Neural crest cell (in vitro differentiated cells): ENCODE measurements at regions not wholly inside any gene's neighbourhood (a gene's known extent, or its start where the extent isn't known, plus 50 kb on each side); places are given as distances from the start of the nearest gene placed in this dataset.

Experiments
- DNase-seq: peaks from one replicate; pipeline ENCODE4 v3.0.0; 2021; ENCODE audit warnings: low read depth, mixed read lengths, low spot score
- H3K27ac Mint-ChIP-seq: one replicate; pipeline ENCODE4 v1.8.0; 2021; ENCODE audit warnings: mild to moderate bottlenecking, mixed read lengths; ENCODE audit not compliant: unreplicated experiment
- H3K27me3 Mint-ChIP-seq: 2 replicates; pipeline ENCODE4 v1.8.0; 2021; ENCODE audit warnings: low read depth, mild to moderate bottlenecking, mixed read lengths
- H3K36me3 Mint-ChIP-seq: 2 replicates; pipeline ENCODE4 v1.8.0; 2021; ENCODE audit warnings: low read depth, mild to moderate bottlenecking, mixed read lengths
- H3K4me1 Mint-ChIP-seq: 2 replicates; pipeline ENCODE4 v1.8.0; 2021; ENCODE audit warnings: mixed read lengths
- H3K4me3 Mint-ChIP-seq: one replicate; pipeline ENCODE4 v1.8.0; 2021; ENCODE audit warnings: mild to moderate bottlenecking, mixed read lengths
- H3K9me3 Mint-ChIP-seq: 2 replicates; pipeline ENCODE4 v1.8.0; 2021; ENCODE audit warnings: mixed read lengths
- TF ChIP-seq, protein P1 (sequence below): fragments of 200-600 bp; sonication (generic); conservative IDR thresholded peaks from 2 replicates; pipeline ENCODE4 v1.5.0; 2021; ENCODE audit warnings: antibody characterized with exemption, mild to moderate bottlenecking

DNA sequence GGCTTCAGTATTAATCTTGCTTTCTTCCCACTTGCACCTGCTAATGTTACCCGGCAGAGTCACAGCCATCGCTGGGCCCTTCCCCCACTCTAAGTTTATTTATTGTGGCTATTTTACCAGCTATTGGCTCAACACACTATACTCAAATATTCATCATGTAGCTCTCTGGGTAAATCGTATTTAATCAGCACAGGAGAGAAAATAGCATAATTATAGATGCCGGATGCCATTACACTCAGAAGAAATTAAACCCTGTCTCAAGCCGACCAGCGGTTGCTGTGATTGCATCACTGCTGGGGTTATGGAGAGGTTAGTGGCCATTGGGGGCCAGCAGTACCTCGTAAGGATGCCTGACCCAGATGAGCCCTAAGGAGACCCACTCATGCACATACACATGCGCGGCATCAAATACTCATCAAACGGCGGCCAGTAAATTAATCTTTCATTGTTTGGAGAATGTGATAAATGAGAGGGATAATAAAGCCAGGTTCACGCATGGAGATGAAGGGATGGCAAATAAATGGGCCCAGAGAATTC lies 269.5 kb upstream of the ZFHX3 start:
- TF ChIP-seq, protein P1, sequence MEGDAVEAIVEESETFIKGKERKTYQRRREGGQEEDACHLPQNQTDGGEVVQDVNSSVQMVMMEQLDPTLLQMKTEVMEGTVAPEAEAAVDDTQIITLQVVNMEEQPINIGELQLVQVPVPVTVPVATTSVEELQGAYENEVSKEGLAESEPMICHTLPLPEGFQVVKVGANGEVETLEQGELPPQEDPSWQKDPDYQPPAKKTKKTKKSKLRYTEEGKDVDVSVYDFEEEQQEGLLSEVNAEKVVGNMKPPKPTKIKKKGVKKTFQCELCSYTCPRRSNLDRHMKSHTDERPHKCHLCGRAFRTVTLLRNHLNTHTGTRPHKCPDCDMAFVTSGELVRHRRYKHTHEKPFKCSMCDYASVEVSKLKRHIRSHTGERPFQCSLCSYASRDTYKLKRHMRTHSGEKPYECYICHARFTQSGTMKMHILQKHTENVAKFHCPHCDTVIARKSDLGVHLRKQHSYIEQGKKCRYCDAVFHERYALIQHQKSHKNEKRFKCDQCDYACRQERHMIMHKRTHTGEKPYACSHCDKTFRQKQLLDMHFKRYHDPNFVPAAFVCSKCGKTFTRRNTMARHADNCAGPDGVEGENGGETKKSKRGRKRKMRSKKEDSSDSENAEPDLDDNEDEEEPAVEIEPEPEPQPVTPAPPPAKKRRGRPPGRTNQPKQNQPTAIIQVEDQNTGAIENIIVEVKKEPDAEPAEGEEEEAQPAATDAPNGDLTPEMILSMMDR = no peak
- no peak for DNase-seq
- Mint-ChIP-seq H3K36me3 (no peaks in the 10 kb centered on the region), H3K4me3 (no peak overlapping the region), H3K27ac (no peak overlapping the region), H3K4me1 (peaks cover 38% of the 10 kb centered on the region), H3K9me3 (no peaks in the 10 kb centered on the region), H3K27me3 (no peaks in the 10 kb centered on the region)

DNA sequence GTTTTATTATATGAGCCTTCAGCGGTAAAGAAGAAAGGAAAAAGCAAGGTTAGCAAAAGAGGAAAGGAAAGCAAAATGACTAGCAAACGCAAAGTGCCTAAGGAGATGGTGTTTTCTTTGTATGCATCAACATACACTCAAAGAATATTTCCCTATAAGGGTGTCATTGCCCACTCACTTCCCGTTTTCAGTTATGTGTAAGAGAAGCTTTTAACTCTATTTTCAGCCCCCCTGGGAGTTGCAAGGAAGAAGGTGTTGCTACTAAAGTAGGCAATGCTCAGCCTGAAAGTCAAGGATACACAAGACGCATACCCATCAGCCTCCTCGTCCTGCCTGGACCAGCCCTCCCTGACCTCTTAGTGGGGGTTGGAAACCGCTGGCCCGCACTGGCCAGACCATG lies 267.7 kb upstream of the ZFHX3 start:
- H3K27ac Mint-ChIP-seq = no peak overlapping the region
- no peaks in the 10 kb centered on the region for H3K36me3 Mint-ChIP-seq
- H3K9me3 Mint-ChIP-seq = no peaks in the 10 kb centered on the region
- no peaks in the 10 kb centered on the region for H3K27me3 Mint-ChIP-seq
- DNase-seq = no peak
- H3K4me3 Mint-ChIP-seq = no peak overlapping the region
- peaks cover 28% of the 10 kb centered on the region for H3K4me1 Mint-ChIP-seq
- TF ChIP-seq, protein P1 = no peak

DNA sequence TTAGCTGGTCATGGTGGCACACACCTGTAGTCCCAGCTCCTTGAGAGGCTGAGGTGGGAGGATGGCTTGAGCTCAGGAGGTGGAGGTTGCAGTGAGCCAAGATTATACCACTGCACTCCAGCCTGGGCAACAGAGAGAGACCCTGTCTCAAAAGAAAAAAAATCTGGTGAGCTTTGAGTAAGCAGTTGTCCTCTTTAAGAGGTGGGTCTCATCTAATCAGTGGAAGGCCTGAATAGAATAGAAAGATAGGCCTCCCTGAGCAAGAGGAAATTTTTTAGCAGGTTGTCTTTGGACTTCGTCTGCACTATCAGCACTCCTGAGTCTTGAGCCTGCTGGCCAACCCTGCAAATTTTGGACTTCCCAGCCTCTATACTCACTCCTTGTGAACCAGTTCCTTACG lies 266.0 kb upstream of the ZFHX3 start:
- no peak for DNase-seq
- Mint-ChIP-seq H3K4me1 (peaks cover 17% of the 10 kb centered on the region), H3K4me3 (no peak overlapping the region), H3K36me3 (no peaks in the 10 kb centered on the region), H3K9me3 (no peaks in the 10 kb centered on the region), H3K27ac (no peak overlapping the region), H3K27me3 (no peaks in the 10 kb centered on the region)
- TF ChIP-seq, protein P1 = no peak

DNA sequence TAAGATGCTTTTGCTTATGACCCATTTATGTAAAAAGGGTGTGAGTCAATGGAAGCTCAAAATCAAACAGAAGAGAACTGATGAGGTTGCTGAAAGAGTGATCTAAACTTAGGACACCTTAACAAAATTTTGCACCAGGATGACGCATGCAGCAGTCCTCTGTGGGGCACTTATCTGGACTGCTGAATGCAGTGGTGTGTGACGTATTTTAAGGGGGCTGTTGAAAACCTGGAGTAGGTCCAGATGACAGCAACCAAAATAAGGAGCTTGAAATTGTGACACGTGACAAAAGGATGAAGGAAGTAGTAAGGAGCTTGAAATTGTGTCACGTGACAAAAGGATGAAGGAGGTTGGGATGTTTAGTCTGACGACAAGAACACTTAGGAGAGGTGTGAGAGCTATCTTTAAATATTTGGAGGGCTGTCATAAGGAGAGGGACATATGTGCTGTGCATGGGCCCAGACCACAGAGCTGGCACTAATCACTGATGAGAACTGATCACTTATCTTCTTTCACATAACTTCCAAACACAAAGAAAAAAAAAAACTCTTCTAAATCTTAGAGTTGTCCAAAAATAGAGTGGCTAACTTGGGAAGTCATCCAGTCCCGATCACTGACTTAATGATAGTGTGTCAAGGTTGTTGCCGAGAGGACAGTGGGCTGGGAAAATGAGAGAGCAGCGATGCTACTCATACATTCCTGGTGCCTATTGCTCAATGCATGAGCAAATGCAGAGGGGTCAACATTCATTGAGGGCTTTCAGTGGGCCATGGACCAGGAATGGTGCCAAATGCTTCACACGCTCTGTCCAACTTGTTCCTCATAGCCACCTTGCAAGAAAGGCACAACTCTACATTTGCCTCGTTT lies 264.2 kb upstream of the ZFHX3 start:
- TF ChIP-seq, protein P1 = no peak
- Mint-ChIP-seq H3K27me3 (no peaks in the 10 kb centered on the region), H3K9me3 (no peaks in the 10 kb centered on the region), H3K4me3 (no peak overlapping the region), H3K4me1 (peaks cover 13% of the 10 kb centered on the region), H3K27ac (no peak overlapping the region), H3K36me3 (no peaks in the 10 kb centered on the region)
- no peak for DNase-seq

DNA sequence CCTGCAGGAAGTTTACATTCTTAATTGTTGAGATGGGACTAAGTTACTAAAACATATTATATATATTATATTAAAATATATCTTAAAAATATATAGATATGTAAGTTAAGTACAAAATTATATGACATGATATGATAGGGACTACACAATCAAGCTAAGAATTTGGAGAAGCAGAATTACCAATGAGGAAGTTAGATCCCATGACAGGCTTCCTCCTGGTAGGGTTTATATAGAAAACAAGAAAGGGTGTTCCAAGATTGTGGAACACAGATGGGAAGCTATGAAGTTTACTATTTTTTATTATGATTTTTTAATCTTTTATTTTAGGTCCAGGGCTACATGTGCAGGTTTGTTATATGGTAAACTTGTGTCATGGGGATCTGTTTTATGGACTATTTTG lies 260.8 kb upstream of the ZFHX3 start:
- Mint-ChIP-seq H3K9me3 (no peaks in the 10 kb centered on the region), H3K27ac (no peak overlapping the region), H3K36me3 (no peaks in the 10 kb centered on the region), H3K27me3 (peaks cover 2% of the 10 kb centered on the region), H3K4me3 (no peak overlapping the region), H3K4me1 (peaks cover 11% of the 10 kb centered on the region)
- TF ChIP-seq, protein P1 = no peak
- DNase-seq = no peak
